Ascending aorta (tissue), 2 donors: ENCODE measurements at regions not wholly inside any gene's neighbourhood (a gene's known extent, or its start where the extent isn't known, plus 50 kb on each side); places are given as distances from the start of the nearest gene placed in this dataset.

ENCODE experiments used
- DNase-seq, 2 donors: peaks; one replicate each; pipeline ENCODE4 v3.0.0-alpha.2; 2019; ENCODE audit warnings: low spot score in 2 of 2
- H3K27ac ChIP-seq, 2 donors: fragments of 200-600 bp; sonication (generic); one replicate each; pipeline ENCODE4 v1.5.1; 2016 to 2017; ENCODE audit warnings: mild to moderate bottlenecking in 1 of 2
- H3K27me3 ChIP-seq: fragments of 200-600 bp; sonication (generic); one replicate; pipeline ENCODE4 v1.5.1; 2017
- H3K36me3 ChIP-seq, 2 donors: fragments of 200-600 bp; sonication (generic); one replicate each; pipeline ENCODE4 v1.5.1; 2016
- H3K4me1 ChIP-seq, 2 donors: fragments of 200-600 bp; sonication (generic); one replicate each; pipeline ENCODE4 v1.5.1; 2016 to 2017; ENCODE audit warnings: mild to moderate bottlenecking in 1 of 2
- H3K4me3 ChIP-seq, 2 donors: fragments of 200-600 bp; sonication (generic); one replicate each; pipeline ENCODE4 v1.5.1; 2016 to 2017; ENCODE audit warnings: mild to moderate bottlenecking in 1 of 2
- H3K9me3 ChIP-seq, 2 donors: fragments of 200-600 bp; sonication (generic); one replicate each; pipeline ENCODE4 v1.5.1; 2016
- intact Hi-C: fragments of 100-400 bp; cut with DNase I; formaldehyde crosslinking; loops from one replicate; pipeline ENCODE4 v1.15.1; 2023
- TF ChIP-seq, protein P1 (sequence below), 3 experiments: fragments of 200-600 bp in 2 of 3; fragments of 450-650 bp in 1 of 3; sonication (generic) in 2 of 3; IDR thresholded peaks; one replicate each; pipeline ENCODE4 v1.5.1; 2016 to 2019; ENCODE audit warnings: antibody characterized with exemption in 3 of 3, mild to moderate bottlenecking in 1 of 3, moderate library complexity in 1 of 3

DNA sequence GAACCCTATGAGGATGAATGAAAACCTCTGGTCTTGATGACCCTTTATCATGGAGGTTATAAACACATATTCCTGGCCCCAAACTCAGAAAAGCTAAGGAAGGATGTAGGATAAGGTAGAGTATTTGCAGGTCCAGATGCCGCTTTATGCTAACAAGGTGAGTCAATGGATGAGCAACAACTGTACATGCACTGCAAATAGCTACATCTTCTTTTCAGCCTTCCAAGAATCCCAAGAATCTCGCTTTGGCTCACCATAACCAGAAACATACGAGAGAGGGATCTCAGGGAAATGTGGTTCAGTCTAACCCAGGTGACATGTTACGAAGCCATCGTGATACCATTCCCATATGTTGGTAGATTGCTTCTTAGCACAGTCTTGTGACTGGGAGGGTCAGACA lies 152.3 kb upstream of the ANKH start:
- DNase-seq, result no peak
- Histone ChIP-seq H3K9me3 (no peaks in the 10 kb centered on the region), H3K27ac (no peak overlapping the region), H3K4me1 (peaks cover 4 to 10% of the 10 kb centered on the region in 2 donors), H3K36me3 (no peaks in the 10 kb centered on the region), H3K27me3 (no peaks in the 10 kb centered on the region), H3K4me3 (no peak overlapping the region)
- intact Hi-C loops, result loop anchor here (5.0 to 10.0 kb wide), 2 partner anchors 58 to 811 kb away; no protein-coding TSS in a partner anchor
- TF ChIP-seq, protein P1, sequence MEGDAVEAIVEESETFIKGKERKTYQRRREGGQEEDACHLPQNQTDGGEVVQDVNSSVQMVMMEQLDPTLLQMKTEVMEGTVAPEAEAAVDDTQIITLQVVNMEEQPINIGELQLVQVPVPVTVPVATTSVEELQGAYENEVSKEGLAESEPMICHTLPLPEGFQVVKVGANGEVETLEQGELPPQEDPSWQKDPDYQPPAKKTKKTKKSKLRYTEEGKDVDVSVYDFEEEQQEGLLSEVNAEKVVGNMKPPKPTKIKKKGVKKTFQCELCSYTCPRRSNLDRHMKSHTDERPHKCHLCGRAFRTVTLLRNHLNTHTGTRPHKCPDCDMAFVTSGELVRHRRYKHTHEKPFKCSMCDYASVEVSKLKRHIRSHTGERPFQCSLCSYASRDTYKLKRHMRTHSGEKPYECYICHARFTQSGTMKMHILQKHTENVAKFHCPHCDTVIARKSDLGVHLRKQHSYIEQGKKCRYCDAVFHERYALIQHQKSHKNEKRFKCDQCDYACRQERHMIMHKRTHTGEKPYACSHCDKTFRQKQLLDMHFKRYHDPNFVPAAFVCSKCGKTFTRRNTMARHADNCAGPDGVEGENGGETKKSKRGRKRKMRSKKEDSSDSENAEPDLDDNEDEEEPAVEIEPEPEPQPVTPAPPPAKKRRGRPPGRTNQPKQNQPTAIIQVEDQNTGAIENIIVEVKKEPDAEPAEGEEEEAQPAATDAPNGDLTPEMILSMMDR (IDR thresholded peaks at IDR 0.05), result no peak

DNA sequence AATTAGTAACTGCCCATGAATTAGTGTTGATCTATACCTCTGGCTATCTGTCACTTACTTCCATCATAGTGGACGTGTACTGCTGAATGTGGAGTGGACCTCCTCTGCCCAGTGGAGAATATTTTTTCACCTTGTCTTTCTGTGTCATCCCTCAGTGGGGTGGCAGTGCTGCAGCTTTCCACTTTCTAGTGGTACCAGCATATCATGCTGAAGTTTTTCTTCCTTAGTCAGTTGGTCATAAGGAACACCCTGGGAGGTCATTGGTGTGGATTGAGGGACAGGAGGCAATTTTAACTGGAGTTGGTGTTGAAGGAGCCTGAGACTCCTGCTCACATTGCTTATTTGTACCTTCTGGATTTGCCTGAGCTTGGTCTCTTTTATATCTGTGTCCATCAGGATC lies 151.7 kb upstream of the ANKH start:
- no peak overlapping the region for H3K27ac ChIP-seq
- no peak overlapping the region for H3K4me3 ChIP-seq
- intact Hi-C loops, result loop anchor here (5.0 to 10.0 kb wide), 2 partner anchors 59 to 812 kb away; no protein-coding TSS in a partner anchor
- DNase-seq, result no peak
- TF ChIP-seq, protein P1 (IDR thresholded peaks at IDR 0.05), result no peak
- no peaks in the 10 kb centered on the region for H3K36me3 ChIP-seq
- peaks cover 4 to 10% of the 10 kb centered on the region in 2 donors for H3K4me1 ChIP-seq
- no peaks in the 10 kb centered on the region for H3K27me3 ChIP-seq
- H3K9me3 ChIP-seq, result no peaks in the 10 kb centered on the region

DNA sequence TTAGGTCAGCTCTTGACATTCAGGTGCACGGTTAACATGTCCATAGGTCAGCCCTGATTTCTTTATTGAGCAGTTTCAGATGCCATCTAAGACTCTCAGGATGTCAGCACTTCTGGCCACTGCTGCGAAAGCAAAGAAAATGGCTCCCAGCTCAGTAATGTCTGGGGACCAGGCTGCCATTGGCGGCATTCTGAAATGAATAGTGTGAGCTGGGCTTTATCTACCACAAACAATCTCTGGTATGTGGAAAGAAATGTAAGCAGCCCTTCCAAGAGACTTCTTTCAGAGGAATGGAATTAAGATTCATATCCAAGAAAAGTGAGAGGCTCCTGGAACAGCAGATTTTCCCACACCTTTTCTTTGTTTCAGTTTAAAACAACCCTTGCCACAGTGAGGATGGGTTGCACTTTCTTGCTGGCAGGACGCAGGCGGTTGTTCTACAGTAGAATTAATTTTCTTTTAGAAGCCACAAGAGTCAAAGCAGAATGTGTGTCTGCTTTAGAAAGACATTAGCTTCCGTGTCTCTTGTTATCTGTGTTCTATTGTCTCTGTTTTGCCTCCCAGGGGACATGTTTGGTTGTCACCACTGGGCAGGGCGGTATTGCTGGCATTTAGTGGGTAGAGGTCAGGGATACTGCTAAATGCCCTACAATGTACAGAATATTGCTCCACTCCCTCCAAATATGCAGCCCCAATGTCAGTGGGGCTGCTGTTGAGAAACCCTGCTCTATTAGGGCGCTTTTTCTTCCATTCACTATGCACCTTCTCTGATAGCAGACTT lies 149.9 kb upstream of the ANKH start:
- peak overlapping the region in 1 of 2 donors; percentile 50 for H3K4me3 ChIP-seq
- intact Hi-C loops, result loop anchor here (5.0 to 10.0 kb wide), 2 partner anchors 61 to 813 kb away; no protein-coding TSS in a partner anchor
- H3K27me3 ChIP-seq, result no peaks in the 10 kb centered on the region
- TF ChIP-seq, protein P1 (IDR thresholded peaks at IDR 0.05), result no peak
- H3K4me1 ChIP-seq, result peaks cover 4 to 6% of the 10 kb centered on the region in 2 donors
- DNase-seq, result no peak
- no peaks in the 10 kb centered on the region for H3K36me3 ChIP-seq
- peak overlapping the region; percentile 73 to 79 for H3K27ac ChIP-seq
- H3K9me3 ChIP-seq, result no peaks in the 10 kb centered on the region

DNA sequence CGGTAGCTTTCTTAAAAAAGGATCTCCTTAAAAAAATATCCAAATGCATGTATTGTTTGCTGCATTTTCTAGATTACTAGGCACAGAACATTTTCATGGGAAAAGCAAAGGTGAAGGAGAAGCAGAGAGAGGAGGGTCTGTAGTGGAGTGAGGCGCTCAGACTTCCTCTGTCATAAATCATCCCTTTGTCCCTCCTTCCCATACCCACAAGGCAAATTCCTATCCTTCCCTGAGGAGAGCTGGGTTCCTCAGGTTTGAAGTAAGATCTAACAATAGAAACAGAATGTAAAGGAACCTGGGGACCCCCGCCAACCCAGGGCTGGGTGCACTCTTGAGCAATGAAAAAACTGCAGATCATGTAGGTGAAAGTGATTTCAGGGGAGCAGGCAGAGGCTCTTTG lies 149.2 kb upstream of the ANKH start:
- no peak for DNase-seq
- H3K9me3 ChIP-seq, result no peaks in the 10 kb centered on the region
- H3K4me3 ChIP-seq, result peak overlapping the region in 1 of 2 donors; percentile 50
- H3K4me1 ChIP-seq, result peaks cover 4% of the 10 kb centered on the region in 2 donors
- H3K27ac ChIP-seq, result peak overlapping the region; percentile 73 to 79
- TF ChIP-seq, protein P1 (IDR thresholded peaks at IDR 0.05), result no peak
- intact Hi-C loops, result loop anchor here (5.0 to 10.0 kb wide), 2 partner anchors 62 to 814 kb away; no protein-coding TSS in a partner anchor
- no peaks in the 10 kb centered on the region for H3K36me3 ChIP-seq
- H3K27me3 ChIP-seq, result no peaks in the 10 kb centered on the region

DNA sequence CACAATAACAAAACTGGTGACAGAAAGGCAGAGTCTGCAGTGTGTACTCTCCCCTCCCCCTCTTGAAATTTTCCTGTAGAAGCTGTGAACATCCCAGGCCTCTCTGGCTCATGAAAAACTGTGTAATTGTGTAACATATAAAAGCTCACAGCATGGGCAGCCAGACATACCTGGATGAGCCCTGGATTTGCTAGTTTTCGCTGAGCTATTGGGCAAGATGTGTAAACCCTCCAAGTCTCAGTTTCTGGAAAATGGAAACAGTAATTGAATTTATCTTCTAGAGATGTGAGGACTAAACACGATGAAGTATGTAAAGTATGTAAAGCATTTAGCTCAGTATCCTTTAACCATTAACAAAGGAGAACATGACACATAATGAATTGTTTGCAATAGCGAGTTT lies 143.2 kb upstream of the ANKH start:
- intact Hi-C loops, result loop anchor here (1.0 to 5.0 kb wide), 2 partner anchors 68 to 288 kb away; no protein-coding TSS in a partner anchor
- Histone ChIP-seq H3K4me3 (no peak overlapping the region), H3K36me3 (no peaks in the 10 kb centered on the region), H3K9me3 (no peaks in the 10 kb centered on the region), H3K27ac (no peak overlapping the region), H3K4me1 (peaks cover 5 to 6% of the 10 kb centered on the region in 2 donors), H3K27me3 (no peaks in the 10 kb centered on the region)
- TF ChIP-seq, protein P1 (IDR thresholded peaks at IDR 0.05), result no peak
- no peak for DNase-seq
